SK-N-SH treated with all-trans-retinoic acid at 6 μM for 48 hours (cell line): ENCODE measurements at regions not wholly inside any gene's neighbourhood (a gene's known extent, or its start where the extent isn't known, plus 50 kb on each side); places are given as distances from the start of the nearest gene placed in this dataset.

Experiments
- ATAC-seq: fragments of 200-7000 bp; cut with Tn5 transposase; 3 replicates; pipeline ENCODE4 v1.9.1; 2020; ENCODE audit warnings: mild to moderate bottlenecking, moderate library complexity
- BACH2 ChIP-seq: fragments of 250-450 bp; sonication (Bioruptor Pico); IDR thresholded peaks from 2 replicates; pipeline ENCODE4 v1.9.0; 2021; ENCODE audit warnings: mild to moderate bottlenecking, borderline replicate concordance
- CSDC2 ChIP-seq: fragments of 250-450 bp; sonication (Bioruptor Pico); IDR thresholded peaks from 2 replicates; pipeline ENCODE4 v1.5.0; 2020; ENCODE audit warnings: mild to moderate bottlenecking, moderate library complexity
- GLIS3 ChIP-seq: fragments of 250-450 bp; sonication (Bioruptor Pico); IDR thresholded peaks from 2 replicates; pipeline ENCODE4 v1.5.0; 2020; ENCODE audit warnings: mild to moderate bottlenecking, moderate library complexity
- ISL1 ChIP-seq: fragments of 250-450 bp; sonication (Bioruptor Pico); IDR thresholded peaks from 2 replicates; pipeline ENCODE4 v2.1.2; 2022; ENCODE audit warnings: mild to moderate bottlenecking, moderate library complexity
- OSR1 ChIP-seq: fragments of 250-450 bp; sonication (Bioruptor Pico); IDR thresholded peaks from 2 replicates; pipeline ENCODE4 v1.8.0; 2022; ENCODE audit warnings: moderate library complexity, mild to moderate bottlenecking, inconsistent platforms
- PPARA ChIP-seq: fragments of 250-450 bp; sonication (Bioruptor Pico); IDR thresholded peaks from 2 replicates; pipeline ENCODE4 v1.5.0; 2020; ENCODE audit warnings: mild to moderate bottlenecking, borderline replicate concordance
- SNAI2 ChIP-seq: fragments of 250-450 bp; sonication (Bioruptor Pico); IDR thresholded peaks from 2 replicates; pipeline ENCODE4 v1.5.0; 2020; ENCODE audit warnings: mild to moderate bottlenecking, moderate library complexity
- TCF4 ChIP-seq: fragments of 250-450 bp; sonication (Bioruptor Pico); IDR thresholded peaks from 2 replicates; pipeline ENCODE4 v1.8.0; 2021; ENCODE audit warnings: mild to moderate bottlenecking, moderate library complexity, borderline replicate concordance
- TOX ChIP-seq: fragments of 250-450 bp; sonication (Bioruptor Pico); IDR thresholded peaks from 2 replicates; pipeline ENCODE4 v1.8.0; 2021; ENCODE audit warnings: mild to moderate bottlenecking, moderate library complexity, borderline replicate concordance
- ZC3H10 ChIP-seq: fragments of 250-450 bp; sonication (Bioruptor Pico); IDR thresholded peaks from 2 replicates; pipeline ENCODE4 v1.5.1; 2021; ENCODE audit warnings: mild to moderate bottlenecking, moderate library complexity
- ZFP3 ChIP-seq: fragments of 250-450 bp; sonication (Bioruptor Pico); IDR thresholded peaks from 2 replicates; pipeline ENCODE4 v1.5.0; 2020; ENCODE audit warnings: mild to moderate bottlenecking, moderate library complexity
- ZFP30 ChIP-seq: fragments of 450-650 bp; formaldehyde crosslinking; IDR thresholded peaks from 2 replicates; pipeline ENCODE4 v1.5.0; 2022; ENCODE audit warnings: mild to moderate bottlenecking, moderate library complexity
- ZNF565 ChIP-seq: fragments of 450-650 bp; formaldehyde crosslinking; conservative IDR thresholded peaks from 2 replicates; pipeline ENCODE4 v1.5.0; 2020; ENCODE audit warnings: low read depth, mild to moderate bottlenecking, moderate library complexity
- ZNF70 ChIP-seq: fragments of 450-650 bp; formaldehyde crosslinking; IDR thresholded peaks from 2 replicates; pipeline ENCODE4 v1.5.0; 2020; ENCODE audit warnings: mild to moderate bottlenecking, moderate library complexity
- TF ChIP-seq, protein P1 (sequence below): fragments of 250-450 bp; sonication (Bioruptor Pico); IDR thresholded peaks from 2 replicates; pipeline ENCODE4 v1.8.0; 2020; ENCODE audit warnings: mild to moderate bottlenecking, moderate library complexity, borderline replicate concordance
- TF ChIP-seq, protein P2 (sequence below): fragments of 250-450 bp; sonication (Bioruptor Pico); IDR thresholded peaks from 2 replicates; pipeline ENCODE4 v1.5.1; 2021; ENCODE audit warnings: mild to moderate bottlenecking, moderate library complexity
- TF ChIP-seq, protein P3 (sequence below): fragments of 250-450 bp; sonication (Bioruptor Pico); IDR thresholded peaks from 2 replicates; pipeline ENCODE4 v1.5.0; 2020; ENCODE audit warnings: mild to moderate bottlenecking, moderate library complexity
- TF ChIP-seq, protein P4 (sequence below): fragments of 250-450 bp; sonication (Bioruptor Pico); IDR thresholded peaks from 2 replicates; pipeline ENCODE4 v1.8.0; 2021; ENCODE audit warnings: low read depth, mild to moderate bottlenecking, moderate library complexity, borderline replicate concordance
- TF ChIP-seq, protein P5 (sequence below): fragments of 250-450 bp; sonication (Bioruptor Pico); IDR thresholded peaks from 2 replicates; pipeline ENCODE4 v1.5.1; 2020; ENCODE audit warnings: low read depth, mild to moderate bottlenecking, moderate library complexity

DNA sequence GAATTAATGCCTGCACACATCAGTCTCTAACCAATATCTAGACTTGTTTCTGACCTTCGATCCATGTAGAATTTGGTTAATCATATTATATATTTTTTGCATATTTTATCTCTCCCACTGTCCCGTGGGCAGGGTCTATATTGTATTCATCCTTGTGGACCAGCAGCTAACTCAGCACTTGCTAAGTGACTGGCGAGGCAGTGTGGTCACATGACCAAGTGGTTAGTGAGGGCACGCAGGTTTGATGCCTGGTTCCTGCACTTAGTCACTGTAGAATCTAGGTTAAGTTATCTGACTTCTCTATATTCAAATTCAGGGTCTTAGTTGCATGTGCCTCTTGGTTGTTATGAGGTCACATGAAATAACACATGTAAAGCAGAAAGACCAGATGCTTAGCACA, 120.5 kb downstream of the UBE2U start:
- no peak for ATAC-seq
- TF ChIP-seq TCF4 (CRISPR knock-in tag) (no peak), GLIS3 (no peak), CSDC2 (CRISPR knock-in tag) (no peak), OSR1 (no peak)
- TF ChIP-seq, protein P1, sequence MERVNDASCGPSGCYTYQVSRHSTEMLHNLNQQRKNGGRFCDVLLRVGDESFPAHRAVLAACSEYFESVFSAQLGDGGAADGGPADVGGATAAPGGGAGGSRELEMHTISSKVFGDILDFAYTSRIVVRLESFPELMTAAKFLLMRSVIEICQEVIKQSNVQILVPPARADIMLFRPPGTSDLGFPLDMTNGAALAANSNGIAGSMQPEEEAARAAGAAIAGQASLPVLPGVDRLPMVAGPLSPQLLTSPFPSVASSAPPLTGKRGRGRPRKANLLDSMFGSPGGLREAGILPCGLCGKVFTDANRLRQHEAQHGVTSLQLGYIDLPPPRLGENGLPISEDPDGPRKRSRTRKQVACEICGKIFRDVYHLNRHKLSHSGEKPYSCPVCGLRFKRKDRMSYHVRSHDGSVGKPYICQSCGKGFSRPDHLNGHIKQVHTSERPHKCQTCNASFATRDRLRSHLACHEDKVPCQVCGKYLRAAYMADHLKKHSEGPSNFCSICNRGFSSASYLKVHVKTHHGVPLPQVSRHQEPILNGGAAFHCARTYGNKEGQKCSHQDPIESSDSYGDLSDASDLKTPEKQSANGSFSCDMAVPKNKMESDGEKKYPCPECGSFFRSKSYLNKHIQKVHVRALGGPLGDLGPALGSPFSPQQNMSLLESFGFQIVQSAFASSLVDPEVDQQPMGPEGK (CRISPR knock-in tag): no peak
- TF ChIP-seq, protein P2, sequence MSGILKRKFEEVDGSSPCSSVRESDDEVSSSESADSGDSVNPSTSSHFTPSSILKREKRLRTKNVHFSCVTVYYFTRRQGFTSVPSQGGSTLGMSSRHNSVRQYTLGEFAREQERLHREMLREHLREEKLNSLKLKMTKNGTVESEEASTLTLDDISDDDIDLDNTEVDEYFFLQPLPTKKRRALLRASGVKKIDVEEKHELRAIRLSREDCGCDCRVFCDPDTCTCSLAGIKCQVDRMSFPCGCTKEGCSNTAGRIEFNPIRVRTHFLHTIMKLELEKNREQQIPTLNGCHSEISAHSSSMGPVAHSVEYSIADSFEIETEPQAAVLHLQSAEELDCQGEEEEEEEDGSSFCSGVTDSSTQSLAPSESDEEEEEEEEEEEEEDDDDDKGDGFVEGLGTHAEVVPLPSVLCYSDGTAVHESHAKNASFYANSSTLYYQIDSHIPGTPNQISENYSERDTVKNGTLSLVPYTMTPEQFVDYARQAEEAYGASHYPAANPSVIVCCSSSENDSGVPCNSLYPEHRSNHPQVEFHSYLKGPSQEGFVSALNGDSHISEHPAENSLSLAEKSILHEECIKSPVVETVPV (CRISPR knock-in tag): no peak

DNA sequence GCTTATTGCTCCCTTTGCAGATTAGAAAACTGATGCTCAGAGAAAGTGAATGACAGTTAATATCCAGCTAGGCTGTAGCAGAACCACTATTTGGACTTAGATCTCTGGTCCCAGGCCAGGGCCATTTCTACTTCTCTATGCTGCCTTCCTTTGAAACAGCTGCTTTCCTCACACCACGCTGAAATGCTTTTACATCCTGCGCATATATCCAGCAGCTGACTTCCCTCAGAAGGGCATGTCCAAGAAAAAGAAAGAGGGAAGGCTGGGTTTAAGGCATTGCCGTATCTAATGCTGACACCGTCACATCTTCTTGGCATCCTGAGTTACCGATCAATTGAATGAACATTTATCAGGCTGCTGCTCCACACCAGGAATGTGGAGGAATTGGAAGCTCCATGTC, 122.4 kb downstream of the UBE2U start:
- no peak for ATAC-seq
- TF ChIP-seq, protein P3, sequence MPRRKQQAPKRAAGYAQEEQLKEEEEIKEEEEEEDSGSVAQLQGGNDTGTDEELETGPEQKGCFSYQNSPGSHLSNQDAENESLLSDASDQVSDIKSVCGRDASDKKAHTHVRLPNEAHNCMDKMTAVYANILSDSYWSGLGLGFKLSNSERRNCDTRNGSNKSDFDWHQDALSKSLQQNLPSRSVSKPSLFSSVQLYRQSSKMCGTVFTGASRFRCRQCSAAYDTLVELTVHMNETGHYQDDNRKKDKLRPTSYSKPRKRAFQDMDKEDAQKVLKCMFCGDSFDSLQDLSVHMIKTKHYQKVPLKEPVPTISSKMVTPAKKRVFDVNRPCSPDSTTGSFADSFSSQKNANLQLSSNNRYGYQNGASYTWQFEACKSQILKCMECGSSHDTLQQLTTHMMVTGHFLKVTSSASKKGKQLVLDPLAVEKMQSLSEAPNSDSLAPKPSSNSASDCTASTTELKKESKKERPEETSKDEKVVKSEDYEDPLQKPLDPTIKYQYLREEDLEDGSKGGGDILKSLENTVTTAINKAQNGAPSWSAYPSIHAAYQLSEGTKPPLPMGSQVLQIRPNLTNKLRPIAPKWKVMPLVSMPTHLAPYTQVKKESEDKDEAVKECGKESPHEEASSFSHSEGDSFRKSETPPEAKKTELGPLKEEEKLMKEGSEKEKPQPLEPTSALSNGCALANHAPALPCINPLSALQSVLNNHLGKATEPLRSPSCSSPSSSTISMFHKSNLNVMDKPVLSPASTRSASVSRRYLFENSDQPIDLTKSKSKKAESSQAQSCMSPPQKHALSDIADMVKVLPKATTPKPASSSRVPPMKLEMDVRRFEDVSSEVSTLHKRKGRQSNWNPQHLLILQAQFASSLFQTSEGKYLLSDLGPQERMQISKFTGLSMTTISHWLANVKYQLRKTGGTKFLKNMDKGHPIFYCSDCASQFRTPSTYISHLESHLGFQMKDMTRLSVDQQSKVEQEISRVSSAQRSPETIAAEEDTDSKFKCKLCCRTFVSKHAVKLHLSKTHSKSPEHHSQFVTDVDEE (CRISPR knock-in tag): no peak
- TF ChIP-seq, protein P4, sequence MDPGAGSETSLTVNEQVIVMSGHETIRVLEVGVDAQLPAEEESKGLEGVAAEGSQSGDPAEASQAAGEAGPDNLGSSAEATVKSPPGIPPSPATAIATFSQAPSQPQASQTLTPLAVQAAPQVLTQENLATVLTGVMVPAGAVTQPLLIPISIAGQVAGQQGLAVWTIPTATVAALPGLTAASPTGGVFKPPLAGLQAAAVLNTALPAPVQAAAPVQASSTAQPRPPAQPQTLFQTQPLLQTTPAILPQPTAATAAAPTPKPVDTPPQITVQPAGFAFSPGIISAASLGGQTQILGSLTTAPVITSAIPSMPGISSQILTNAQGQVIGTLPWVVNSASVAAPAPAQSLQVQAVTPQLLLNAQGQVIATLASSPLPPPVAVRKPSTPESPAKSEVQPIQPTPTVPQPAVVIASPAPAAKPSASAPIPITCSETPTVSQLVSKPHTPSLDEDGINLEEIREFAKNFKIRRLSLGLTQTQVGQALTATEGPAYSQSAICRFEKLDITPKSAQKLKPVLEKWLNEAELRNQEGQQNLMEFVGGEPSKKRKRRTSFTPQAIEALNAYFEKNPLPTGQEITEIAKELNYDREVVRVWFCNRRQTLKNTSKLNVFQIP: no peak
- TF ChIP-seq SNAI2 (CRISPR knock-in tag): no peak
- no peak for TF ChIP-seq ZC3H10 (CRISPR knock-in tag)
- no peak for TF ChIP-seq ISL1 (CRISPR knock-in tag)
- TF ChIP-seq ZNF565 (CRISPR knock-in tag): no peak
- TF ChIP-seq TOX (CRISPR knock-in tag): no peak
- TF ChIP-seq TCF4 (CRISPR knock-in tag): no peak
- TF ChIP-seq, protein P1 (CRISPR knock-in tag): no peak
- no peak for TF ChIP-seq BACH2 (CRISPR knock-in tag)
- no peak for TF ChIP-seq PPARA (CRISPR knock-in tag)
- TF ChIP-seq ZFP30 (CRISPR knock-in tag): no peak

DNA sequence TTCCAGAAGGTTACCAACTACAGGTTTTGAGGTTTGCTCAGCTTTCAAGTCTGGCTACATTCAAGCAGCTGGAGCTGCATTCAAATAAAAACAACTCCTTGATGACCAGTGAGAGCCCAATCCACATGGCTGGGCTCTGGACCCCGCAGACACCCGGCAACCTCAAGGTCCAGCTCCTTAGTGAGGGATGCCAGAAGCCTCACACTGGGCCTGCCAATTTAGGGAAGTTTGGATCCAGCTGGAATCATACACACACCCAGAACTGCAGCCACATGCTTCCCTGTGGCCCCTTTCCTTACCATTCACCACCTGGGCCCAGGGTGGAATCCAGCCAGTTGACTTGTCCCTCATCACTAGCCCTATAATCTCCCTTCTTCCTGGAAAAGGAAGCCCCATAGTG, 123.7 kb downstream of the UBE2U start:
- no peak for ATAC-seq
- TF ChIP-seq, protein P3 (CRISPR knock-in tag): no peak
- no peak for TF ChIP-seq PPARA (CRISPR knock-in tag)
- TF ChIP-seq, protein P5, sequence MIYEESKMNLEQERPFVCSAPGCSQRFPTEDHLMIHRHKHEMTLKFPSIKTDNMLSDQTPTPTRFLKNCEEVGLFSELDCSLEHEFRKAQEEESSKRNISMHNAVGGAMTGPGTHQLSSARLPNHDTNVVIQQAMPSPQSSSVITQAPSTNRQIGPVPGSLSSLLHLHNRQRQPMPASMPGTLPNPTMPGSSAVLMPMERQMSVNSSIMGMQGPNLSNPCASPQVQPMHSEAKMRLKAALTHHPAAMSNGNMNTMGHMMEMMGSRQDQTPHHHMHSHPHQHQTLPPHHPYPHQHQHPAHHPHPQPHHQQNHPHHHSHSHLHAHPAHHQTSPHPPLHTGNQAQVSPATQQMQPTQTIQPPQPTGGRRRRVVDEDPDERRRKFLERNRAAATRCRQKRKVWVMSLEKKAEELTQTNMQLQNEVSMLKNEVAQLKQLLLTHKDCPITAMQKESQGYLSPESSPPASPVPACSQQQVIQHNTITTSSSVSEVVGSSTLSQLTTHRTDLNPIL (CRISPR knock-in tag): no peak
- no peak for TF ChIP-seq CSDC2 (CRISPR knock-in tag)
- no peak for TF ChIP-seq ZFP3 (CRISPR knock-in tag)
- TF ChIP-seq, protein P1 (CRISPR knock-in tag): no peak
- TF ChIP-seq TCF4 (CRISPR knock-in tag): no peak
- no peak for TF ChIP-seq ZNF565 (CRISPR knock-in tag)
- TF ChIP-seq ZFP30 (CRISPR knock-in tag): no peak
- no peak for TF ChIP-seq ZNF70 (CRISPR knock-in tag)
- TF ChIP-seq ISL1 (CRISPR knock-in tag): no peak
- TF ChIP-seq, protein P2 (CRISPR knock-in tag): no peak
